ENCODE measurements at regions not wholly inside any gene's neighbourhood (a gene's known extent, or its start where the extent isn't known, plus 50 kb on each side); places are given as distances from the start of the nearest gene placed in this dataset.
"Not testable (repeated sequence)": the region's sequence is repeated elsewhere in the genome, so short reads cannot be mapped to it uniquely, and the experiment has no call there.

DNA sequence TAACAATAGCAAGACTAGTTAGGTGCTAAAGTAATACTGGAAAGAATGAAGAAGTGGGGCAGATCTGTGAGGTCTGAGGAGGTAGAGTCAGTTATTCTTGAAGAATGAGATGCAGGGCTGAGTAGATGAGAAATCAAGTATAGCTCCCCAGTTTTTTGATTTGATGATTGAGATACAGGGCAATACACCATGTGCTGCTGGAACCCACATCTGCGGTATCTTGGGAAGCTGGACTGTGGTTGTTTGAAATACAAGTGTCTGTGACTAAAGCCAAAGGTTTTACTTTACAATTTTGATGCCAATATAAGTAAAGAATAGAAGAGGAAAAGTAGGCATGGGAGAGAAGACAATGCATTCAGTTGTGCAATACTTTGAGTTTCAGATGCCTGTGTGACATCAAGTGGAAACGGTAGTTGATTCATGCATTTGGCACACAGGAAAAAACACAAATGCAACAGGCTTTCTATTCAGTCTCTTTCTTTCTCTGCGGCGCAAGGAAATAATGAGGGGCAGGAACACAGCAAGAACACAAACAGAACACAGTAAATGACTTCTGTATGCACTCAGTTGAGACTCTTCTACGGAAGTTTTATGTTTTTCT is 190.2 kb upstream of the SLC38A2 start:
- ATAC-seq (ENCODE audit: low read depth) (no peak), DNase-seq (ENCODE audit: low spot score in 2 of 2) (no peak)
- H3K27ac Mint-ChIP-seq: no peak overlapping the region
- peaks cover 23% of the 10 kb centered on the region for H3K36me3 Mint-ChIP-seq
- H3K9me3 Mint-ChIP-seq: peaks cover 20% of the 10 kb centered on the region
- no peak overlapping the region for H3K4me3 Mint-ChIP-seq
- H3K27me3 Mint-ChIP-seq: no peaks in the 10 kb centered on the region
- peaks cover 7% of the 10 kb centered on the region for H3K4me1 Mint-ChIP-seq

DNA sequence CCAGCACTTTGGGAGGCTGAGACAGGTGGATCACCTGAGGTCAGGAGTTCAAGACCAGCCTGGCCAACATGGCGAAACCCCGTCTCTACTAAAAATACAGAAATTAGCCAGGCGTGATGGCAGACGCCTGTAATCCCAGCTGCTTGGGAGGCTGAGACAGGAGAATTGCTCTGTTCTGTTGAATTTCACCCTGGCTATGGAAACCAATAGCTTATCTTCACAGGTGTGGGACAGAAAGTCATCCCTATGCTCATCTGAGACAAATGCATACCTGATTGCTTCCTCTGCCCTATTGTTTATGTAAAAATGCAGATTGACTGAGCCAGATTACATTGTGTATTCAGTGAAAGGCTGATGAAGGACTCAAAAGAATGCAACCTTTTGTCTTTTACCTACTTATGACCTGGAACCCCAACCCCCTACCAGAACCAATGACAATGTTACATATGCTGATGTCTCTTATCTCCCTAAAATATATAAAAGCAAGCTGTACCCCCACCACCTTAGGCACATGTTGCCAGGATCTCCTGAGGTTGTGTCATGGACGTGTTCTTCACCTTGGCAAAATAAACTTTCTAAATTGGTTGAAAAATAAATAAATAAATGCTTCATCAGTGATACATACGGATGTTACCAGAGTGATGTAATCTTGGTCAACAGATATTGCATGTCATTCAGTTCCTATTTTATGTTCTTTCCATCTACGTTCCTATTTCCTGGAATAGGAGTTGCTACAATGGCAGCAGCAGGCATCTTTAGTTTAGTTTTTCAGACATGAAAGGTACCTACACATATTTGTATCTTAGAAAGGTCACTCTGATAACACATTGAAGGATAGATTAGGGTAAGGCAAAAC is 189.4 kb upstream of the SLC38A2 start:
- H3K4me1 Mint-ChIP-seq; DNase-seq (ENCODE audit: low spot score in 2 of 2); H3K27ac Mint-ChIP-seq; H3K27me3 Mint-ChIP-seq; H3K4me3 Mint-ChIP-seq; ATAC-seq (ENCODE audit: low read depth): not testable (repeated sequence)
- H3K9me3 Mint-ChIP-seq: peaks cover 17% of the 10 kb centered on the region
- peaks cover 20% of the 10 kb centered on the region for H3K36me3 Mint-ChIP-seq

DNA sequence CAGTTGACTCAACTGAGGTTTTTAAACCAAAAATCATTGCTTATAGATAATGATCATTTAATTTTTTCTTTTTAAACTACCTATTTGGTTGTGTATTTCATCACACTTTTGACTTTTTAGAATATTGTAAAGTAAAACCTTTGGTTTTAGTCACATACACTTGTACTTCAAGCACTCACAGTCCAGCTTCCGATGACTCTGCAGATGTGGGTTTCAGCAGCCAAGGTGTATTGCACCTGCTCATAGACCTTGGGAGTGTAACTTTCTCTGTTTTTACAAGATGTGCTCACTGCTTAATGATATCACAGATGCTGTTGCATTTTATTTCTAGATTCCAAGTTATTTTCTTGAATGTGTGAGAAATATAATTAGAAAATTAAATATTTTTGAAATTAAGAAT is 188.3 kb upstream of the SLC38A2 start:
- Mint-ChIP-seq H3K36me3 (peaks cover 14% of the 10 kb centered on the region), H3K4me1 (peaks cover 7% of the 10 kb centered on the region), H3K27ac (no peak overlapping the region), H3K27me3 (no peaks in the 10 kb centered on the region), H3K9me3 (peaks cover 11% of the 10 kb centered on the region), H3K4me3 (no peak overlapping the region)
- DNase-seq (ENCODE audit: low spot score in 2 of 2) (no peak), ATAC-seq (ENCODE audit: low read depth) (no peak)

DNA sequence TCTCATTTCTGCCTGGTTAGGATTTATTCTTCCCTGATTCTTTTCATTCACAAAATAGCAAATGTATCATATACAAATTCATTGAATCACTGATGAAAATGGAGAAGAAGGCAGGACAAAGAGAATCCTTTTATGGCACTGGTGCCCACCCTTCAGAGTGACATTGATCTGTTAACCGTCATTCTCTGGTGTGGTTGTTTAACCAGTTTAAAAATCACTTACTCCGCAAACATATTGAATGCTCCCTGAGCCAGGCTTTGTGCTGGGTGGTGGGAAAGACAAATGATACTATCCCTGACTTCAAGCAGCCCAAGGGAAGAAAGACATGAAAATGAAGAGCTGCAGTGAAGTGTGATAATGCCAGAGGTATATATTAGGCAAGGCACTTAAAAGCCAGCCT is 187.5 kb upstream of the SLC38A2 start:
- H3K27me3 Mint-ChIP-seq: no peaks in the 10 kb centered on the region
- H3K4me3 Mint-ChIP-seq: no peak overlapping the region
- peaks cover 9% of the 10 kb centered on the region for H3K9me3 Mint-ChIP-seq
- ATAC-seq (ENCODE audit: low read depth) (no peak), DNase-seq (ENCODE audit: low spot score in 2 of 2) (no peak)
- peaks cover 7% of the 10 kb centered on the region for H3K4me1 Mint-ChIP-seq
- peak overlapping the region; percentile 22 for H3K27ac Mint-ChIP-seq
- H3K36me3 Mint-ChIP-seq: peaks cover 8% of the 10 kb centered on the region

DNA sequence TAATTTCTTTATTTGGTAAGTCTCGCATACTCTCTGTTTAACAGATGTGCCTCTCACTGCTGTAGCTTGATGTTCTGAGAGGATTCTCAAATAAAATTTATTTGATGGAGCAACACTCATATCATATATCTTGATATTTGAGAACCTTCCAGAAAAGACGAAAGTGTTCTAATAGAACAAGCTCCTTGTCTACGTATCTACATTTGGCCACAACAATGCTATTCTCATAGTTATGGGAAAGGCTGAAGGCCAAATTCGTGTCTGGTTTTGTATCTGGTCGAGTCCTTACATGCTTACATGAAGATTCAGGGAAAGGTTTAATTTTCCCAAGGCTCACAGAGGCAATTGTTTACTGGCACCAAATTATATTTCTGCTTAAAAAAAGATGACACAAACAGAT is 186.7 kb upstream of the SLC38A2 start:
- peaks cover 9% of the 10 kb centered on the region for H3K36me3 Mint-ChIP-seq
- H3K27me3 Mint-ChIP-seq: no peaks in the 10 kb centered on the region
- ATAC-seq (ENCODE audit: low read depth) (no peak), DNase-seq (ENCODE audit: low spot score in 2 of 2) (no peak)
- H3K4me3 Mint-ChIP-seq: no peak overlapping the region
- H3K9me3 Mint-ChIP-seq: peaks cover 5% of the 10 kb centered on the region
- no peak overlapping the region for H3K27ac Mint-ChIP-seq
- H3K4me1 Mint-ChIP-seq: peaks cover 9% of the 10 kb centered on the region

DNA sequence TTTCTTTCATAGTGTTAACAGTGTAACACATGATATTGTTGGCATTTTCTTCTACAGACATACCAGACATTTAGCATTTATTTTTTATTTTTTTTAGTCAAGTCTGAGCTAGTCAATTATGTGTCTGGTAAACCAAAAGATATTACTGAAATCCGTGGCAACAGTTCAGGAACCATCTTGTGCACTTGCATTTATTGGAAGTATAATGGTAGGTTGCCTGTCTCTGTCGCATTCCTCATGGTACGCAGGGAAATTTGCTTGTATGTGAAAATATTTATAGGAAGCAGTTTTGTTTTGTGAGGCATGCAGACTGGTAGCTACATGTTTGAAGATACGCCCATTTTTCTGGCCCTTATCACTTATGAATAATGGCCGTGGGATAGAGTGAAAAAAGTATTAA is 186.1 kb upstream of the SLC38A2 start:
- Mint-ChIP-seq H3K4me1 (peaks cover 9% of the 10 kb centered on the region), H3K27me3 (no peaks in the 10 kb centered on the region), H3K36me3 (peaks cover 9% of the 10 kb centered on the region), H3K4me3 (no peak overlapping the region), H3K9me3 (peaks cover 1% of the 10 kb centered on the region), H3K27ac (no peak overlapping the region)
- DNase-seq (ENCODE audit: low spot score in 2 of 2) (no peak), ATAC-seq (ENCODE audit: low read depth) (no peak)

DNA sequence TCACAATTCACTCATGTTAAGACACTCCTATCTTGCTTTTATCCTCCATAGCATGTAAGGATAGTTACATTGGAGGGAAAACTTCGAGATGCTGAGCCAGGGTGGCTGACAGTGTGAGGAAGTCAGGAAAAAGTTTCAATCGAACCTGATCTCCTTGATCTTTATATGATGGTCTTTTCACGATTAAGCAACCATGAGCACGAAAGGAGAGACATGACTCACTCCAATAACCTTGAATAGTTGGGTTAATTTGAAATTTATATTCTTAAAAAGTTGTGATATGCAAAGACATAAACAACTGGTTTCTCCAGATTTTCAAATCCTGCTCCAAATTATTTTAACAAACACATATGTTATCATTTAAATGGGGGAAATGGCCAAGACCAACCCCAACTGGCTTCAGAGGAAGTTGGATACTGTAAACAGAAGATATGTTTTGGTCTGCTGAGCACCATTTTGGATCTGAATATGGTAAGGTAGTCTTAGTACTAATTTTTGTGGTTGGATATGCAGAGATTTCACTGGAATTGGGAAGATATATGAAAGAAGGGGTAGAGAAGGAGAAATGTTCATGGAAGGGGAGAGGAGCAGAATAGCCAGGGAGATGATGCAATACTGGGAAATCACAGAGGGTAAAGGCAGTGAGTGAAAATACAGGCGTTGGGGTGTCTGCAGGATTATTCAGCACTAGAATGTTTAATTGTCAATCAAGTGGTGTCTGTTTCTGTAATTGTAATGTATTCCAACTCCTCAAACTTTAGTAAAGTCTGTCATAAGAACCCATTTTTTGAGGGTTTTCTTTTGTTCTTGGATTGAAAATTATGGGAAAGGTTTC is 185.2 kb upstream of the SLC38A2 start:
- no peak for DNase-seq (ENCODE audit: low spot score in 2 of 2)
- H3K4me1 Mint-ChIP-seq: peaks cover 9% of the 10 kb centered on the region
- ATAC-seq (ENCODE audit: low read depth): no peak
- peaks cover 9% of the 10 kb centered on the region for H3K36me3 Mint-ChIP-seq
- H3K27me3 Mint-ChIP-seq: no peaks in the 10 kb centered on the region
- H3K4me3 Mint-ChIP-seq: no peak overlapping the region
- H3K9me3 Mint-ChIP-seq: peaks cover 1% of the 10 kb centered on the region
- H3K27ac Mint-ChIP-seq: no peak overlapping the region

DNA sequence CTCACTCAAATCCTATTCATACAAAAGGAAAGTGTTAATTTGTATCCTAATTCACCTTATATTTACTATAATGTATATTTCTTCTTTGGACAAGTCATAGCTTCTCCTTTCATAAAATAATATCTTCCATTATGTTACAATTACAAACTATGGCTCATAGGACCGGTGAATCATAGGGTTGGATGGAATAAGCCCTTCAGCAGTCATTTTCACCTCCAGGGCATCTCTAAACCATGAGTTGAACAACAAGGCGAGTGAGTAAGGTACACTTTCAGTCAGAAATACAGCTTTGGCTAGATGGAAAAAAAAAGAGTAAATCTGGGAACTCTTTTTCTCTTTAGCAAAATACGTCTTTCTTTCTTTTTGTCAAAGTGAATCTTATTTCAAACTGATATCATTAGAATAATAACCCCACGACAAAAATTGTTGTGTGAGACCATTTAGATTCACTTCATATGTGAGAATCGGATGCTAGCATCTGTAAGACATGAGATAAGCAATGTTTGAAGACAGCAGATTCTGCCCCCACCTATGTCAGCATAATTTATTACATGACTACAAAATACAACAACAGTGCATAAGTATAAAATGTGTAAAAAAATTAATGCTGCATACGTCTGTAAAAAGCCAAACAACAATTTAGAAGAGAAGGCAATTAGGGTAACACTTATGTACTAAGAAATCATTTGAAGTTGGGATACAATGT is 184.4 kb upstream of the SLC38A2 start:
- peaks cover 9% of the 10 kb centered on the region for H3K36me3 Mint-ChIP-seq
- DNase-seq (ENCODE audit: low spot score in 2 of 2) (no peak), ATAC-seq (ENCODE audit: low read depth) (no peak)
- no peaks in the 10 kb centered on the region for H3K27me3 Mint-ChIP-seq
- H3K9me3 Mint-ChIP-seq: peaks cover 1% of the 10 kb centered on the region
- no peak overlapping the region for H3K27ac Mint-ChIP-seq
- no peak overlapping the region for H3K4me3 Mint-ChIP-seq
- H3K4me1 Mint-ChIP-seq: peaks cover 5% of the 10 kb centered on the region

DNA sequence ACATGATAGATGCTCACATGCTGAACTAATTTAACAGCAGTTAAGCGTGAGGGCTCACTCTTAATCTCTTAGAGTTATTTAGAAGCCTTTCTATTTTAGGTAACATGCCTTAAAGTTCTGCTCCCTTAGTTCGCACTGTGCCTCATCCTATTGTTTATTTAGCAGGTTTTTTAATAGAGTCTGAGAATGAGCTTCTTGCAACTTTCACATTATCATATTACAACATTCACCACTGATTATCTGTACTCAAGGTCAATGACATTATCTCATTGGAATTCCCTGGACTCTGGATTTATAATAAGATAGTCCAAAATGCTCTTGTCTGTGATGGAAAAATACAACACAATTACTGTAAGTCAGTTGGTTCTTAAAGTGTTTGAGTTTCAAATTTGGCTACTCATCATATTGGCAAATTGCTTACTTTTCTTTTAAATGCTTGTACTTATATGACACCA is 183.6 kb upstream of the SLC38A2 start:
- ATAC-seq (ENCODE audit: low read depth): no peak
- H3K4me1 Mint-ChIP-seq: peaks cover 5% of the 10 kb centered on the region
- H3K27me3 Mint-ChIP-seq: no peaks in the 10 kb centered on the region
- peaks cover 1% of the 10 kb centered on the region for H3K9me3 Mint-ChIP-seq
- H3K4me3 Mint-ChIP-seq: no peak overlapping the region
- H3K27ac Mint-ChIP-seq: no peak overlapping the region
- no peak for DNase-seq (ENCODE audit: low spot score in 2 of 2)
- H3K36me3 Mint-ChIP-seq: peaks cover 9% of the 10 kb centered on the region

DNA sequence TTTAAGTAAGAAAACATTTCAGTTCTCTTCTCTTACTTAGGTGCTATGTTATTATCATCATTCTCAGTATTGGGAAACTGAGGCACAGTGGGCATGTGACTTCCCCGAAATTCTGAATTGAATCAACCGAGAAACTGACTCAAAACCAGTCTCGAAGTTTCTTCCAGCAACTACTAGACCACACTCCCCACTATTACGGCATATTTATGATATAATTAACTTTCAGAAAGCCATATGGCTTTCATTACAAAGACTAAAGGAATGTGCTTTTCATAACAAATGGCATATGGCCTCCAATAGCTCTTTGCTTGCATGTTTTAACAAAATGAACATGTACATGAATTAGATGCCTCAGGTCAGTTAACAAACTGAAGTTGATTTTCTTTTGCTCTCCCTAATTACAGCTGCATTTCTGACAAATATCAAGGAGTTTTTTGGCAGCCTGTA is 182.9 kb upstream of the SLC38A2 start:
- DNase-seq (ENCODE audit: low spot score in 2 of 2) (no peak), ATAC-seq (ENCODE audit: low read depth) (no peak)
- H3K4me3 Mint-ChIP-seq: no peak overlapping the region
- H3K9me3 Mint-ChIP-seq: peaks cover 1% of the 10 kb centered on the region
- H3K27ac Mint-ChIP-seq: no peak overlapping the region
- H3K27me3 Mint-ChIP-seq: no peaks in the 10 kb centered on the region
- H3K36me3 Mint-ChIP-seq: peaks cover 11% of the 10 kb centered on the region
- H3K4me1 Mint-ChIP-seq: peaks cover 5% of the 10 kb centered on the region

DNA sequence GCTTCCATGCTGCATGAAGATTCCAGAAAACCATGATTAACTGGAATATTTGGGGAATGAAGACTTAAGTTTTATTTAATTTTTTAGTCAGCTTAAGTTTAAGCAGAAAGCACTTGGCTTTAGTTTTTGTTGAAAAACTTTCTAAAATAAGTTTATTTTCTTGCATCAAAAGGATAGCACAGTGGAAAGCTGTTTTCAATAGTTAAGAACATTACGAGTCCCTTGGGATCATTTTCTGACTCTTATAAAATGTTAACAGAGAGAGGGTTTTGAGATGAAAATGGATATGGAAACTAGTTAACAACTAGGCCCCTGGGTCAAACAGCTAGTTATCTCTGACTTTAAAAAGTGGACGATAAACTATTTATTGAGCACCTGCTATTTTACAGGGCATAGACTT is 181.9 kb upstream of the SLC38A2 start:
- Mint-ChIP-seq H3K36me3 (peaks cover 14% of the 10 kb centered on the region), H3K4me1 (peaks cover 5% of the 10 kb centered on the region), H3K27ac (no peak overlapping the region), H3K4me3 (no peak overlapping the region), H3K27me3 (no peaks in the 10 kb centered on the region), H3K9me3 (peaks cover 1% of the 10 kb centered on the region)
- no peak for DNase-seq (ENCODE audit: low spot score in 2 of 2)
- ATAC-seq (ENCODE audit: low read depth): no peak

DNA sequence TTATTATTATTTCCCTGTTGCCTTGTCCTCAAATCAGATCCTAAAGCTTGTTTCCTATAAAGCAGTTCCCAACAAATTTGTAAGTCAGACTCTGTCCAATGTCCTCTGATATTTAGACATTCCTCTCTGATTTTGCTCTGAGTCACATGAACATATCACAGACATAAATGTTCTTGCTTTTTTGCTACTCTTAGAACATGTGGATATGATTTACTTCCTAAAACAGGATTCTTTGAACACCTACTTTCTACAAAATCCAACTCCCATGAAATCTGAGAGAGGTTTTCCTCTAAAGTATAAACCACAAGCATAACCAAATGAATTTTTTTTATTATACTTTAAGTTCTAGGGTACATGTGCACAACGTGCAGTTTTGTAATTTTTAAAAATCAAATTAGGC is 181.3 kb upstream of the SLC38A2 start:
- H3K27ac Mint-ChIP-seq: no peak overlapping the region
- peaks cover 1% of the 10 kb centered on the region for H3K9me3 Mint-ChIP-seq
- H3K36me3 Mint-ChIP-seq: peaks cover 14% of the 10 kb centered on the region
- H3K4me1 Mint-ChIP-seq: peaks cover 5% of the 10 kb centered on the region
- ATAC-seq (ENCODE audit: low read depth) (no peak), DNase-seq (ENCODE audit: low spot score in 2 of 2) (no peak)
- no peak overlapping the region for H3K4me3 Mint-ChIP-seq
- H3K27me3 Mint-ChIP-seq: no peaks in the 10 kb centered on the region

DNA sequence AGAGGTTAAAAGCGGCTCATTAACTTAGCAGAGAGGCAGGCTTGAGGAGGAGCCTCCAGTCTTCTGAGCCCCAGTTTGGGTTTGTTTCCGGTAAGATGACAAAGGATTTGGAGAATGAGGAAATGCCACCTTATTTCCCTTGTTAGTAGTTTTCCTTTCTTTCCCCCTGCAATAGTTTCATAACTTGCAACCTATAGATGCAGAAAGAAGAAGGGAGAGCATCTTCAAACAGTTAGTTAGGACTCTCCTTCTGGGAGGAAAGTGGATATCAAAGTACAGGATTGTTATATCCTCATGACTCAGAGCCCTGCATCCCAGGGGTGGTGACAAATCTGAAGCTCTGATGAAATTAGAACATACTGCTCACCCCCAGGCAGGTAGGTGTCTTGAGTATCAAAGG is 180.7 kb upstream of the SLC38A2 start:
- Mint-ChIP-seq H3K27ac (no peak overlapping the region), H3K4me3 (no peak overlapping the region), H3K27me3 (no peaks in the 10 kb centered on the region), H3K9me3 (peaks cover 1% of the 10 kb centered on the region), H3K4me1 (peaks cover 5% of the 10 kb centered on the region), H3K36me3 (peaks cover 14% of the 10 kb centered on the region)
- DNase-seq (ENCODE audit: low spot score in 2 of 2) (no peak), ATAC-seq (ENCODE audit: low read depth) (no peak)
